PC-9 (cell line): ENCODE measurements at regions not wholly inside any gene's neighbourhood (a gene's known extent, or its start where the extent isn't known, plus 50 kb on each side); places are given as distances from the start of the nearest gene placed in this dataset.

Experiments
- BruUV-seq: library from RNA; stranded (reverse); fragments of 400-500 nt; replicated peaks from 2 replicates; lab custom pipeline; 2021; lab: Mats Ljungman, UMichigan
- CTCF ChIA-PET: fragments of 300-600 bp; sonication (Branson Sonifier 250); formaldehyde crosslinking; loops from one replicate; lab custom pipeline; 2022; ENCODE audit warnings: antibody characterized with exemption; lab: Charles Lee
- POLR2A ChIA-PET: fragments of 300-600 bp; sonication (Branson Sonifier 250); formaldehyde crosslinking; loops from one replicate; lab custom pipeline; 2022; ENCODE audit warnings: antibody characterized with exemption; ENCODE audit not compliant: unreplicated experiment; lab: Charles Lee
- DNase-seq, 2 experiments: peaks; one replicate each; pipeline versions ENCODE4 v3.0.0 to v3.0.0-alpha.2; 2015 to 2022; ENCODE audit warnings: mixed read lengths in 1 of 2
- H2AFZ ChIP-seq: fragments of 200-600 bp; sonication (generic); 2 replicates; pipeline ENCODE4 v1.8.1; 2017; ENCODE audit warnings: antibody characterized with exemption
- H3F3A ChIP-seq: fragments of 200-600 bp; sonication (generic); 2 replicates; pipeline ENCODE4 v1.8.1; 2017; ENCODE audit warnings: antibody characterized with exemption, mild to moderate bottlenecking, low read depth; ENCODE audit not compliant: insufficient read depth
- H3K27ac ChIP-seq: fragments of 200-600 bp; sonication (generic); 2 replicates; pipeline ENCODE4 v1.6.1; 2016; ENCODE audit warnings: mixed run types
- H3K27me3 ChIP-seq: fragments of 200-600 bp; sonication (generic); 2 replicates; pipeline ENCODE4 v1.6.1; 2016; ENCODE audit warnings: low read depth, mixed run types; ENCODE audit not compliant: insufficient read depth
- H3K36me3 ChIP-seq: fragments of 200-600 bp; sonication (generic); 2 replicates; pipeline ENCODE4 v1.6.1; 2016; ENCODE audit warnings: low read depth, mixed run types
- H3K4me1 ChIP-seq: fragments of 200-600 bp; sonication (generic); replicated peaks from 2 replicates; pipeline ENCODE4 v1.6.1; 2016; ENCODE audit warnings: mixed run types; ENCODE audit not compliant: insufficient read depth
- H3K4me2 ChIP-seq: fragments of 200-600 bp; sonication (generic); 2 replicates; pipeline ENCODE4 v1.6.1; 2017; ENCODE audit warnings: mixed run types
- H3K4me3 ChIP-seq: fragments of 200-600 bp; sonication (generic); 2 replicates; pipeline ENCODE4 v1.6.1; 2016; ENCODE audit warnings: mixed run types
- H3K79me2 ChIP-seq: fragments of 200-600 bp; sonication (generic); 2 replicates; pipeline ENCODE4 v1.6.1; 2017; ENCODE audit warnings: low read depth, mixed run types
- H3K9me2 ChIP-seq: fragments of 200-600 bp; sonication (generic); 2 replicates; pipeline ENCODE4 v1.8.1; 2017; ENCODE audit warnings: mild to moderate bottlenecking; ENCODE audit not compliant: insufficient read depth
- H3K9me3 ChIP-seq: fragments of 200-600 bp; sonication (generic); 2 replicates; pipeline ENCODE4 v1.8.1; 2016; ENCODE audit warnings: low read depth; ENCODE audit not compliant: insufficient read depth
- H4K20me1 ChIP-seq: fragments of 200-600 bp; sonication (generic); 2 replicates; pipeline ENCODE4 v1.8.1; 2017; ENCODE audit not compliant: insufficient read depth
- CTCF ChIP-seq: fragments of 200-600 bp; sonication (generic); conservative IDR thresholded peaks from 2 replicates; pipeline ENCODE4 v1.6.1; 2017; ENCODE audit warnings: mixed run types, antibody characterized with exemption, mild to moderate bottlenecking, moderate library complexity
- EZH2 ChIP-seq: fragments of 200-600 bp; sonication (generic); IDR thresholded peaks from 2 replicates; pipeline ENCODE4 v1.8.0; 2017; ENCODE audit warnings: antibody characterized with exemption, low read depth
- intact Hi-C: fragments of 100-400 bp; cut with micrococcal nuclease; formaldehyde crosslinking; loops from one replicate; pipeline ENCODE4 v1.10.0; 2022; ENCODE audit not compliant: unreplicated experiment

- Histone ChIP-seq H3K4me1 (no peaks in the 10 kb centered on the region), H3K4me3 (no peak overlapping the region), H3K27me3 (peaks cover 50% of the 10 kb centered on the region), H3F3A (no peaks in the 10 kb centered on the region), H4K20me1 (no peaks in the 10 kb centered on the region), H3K9me2 (no peaks in the 10 kb centered on the region), H3K4me2 (no peak overlapping the region), H3K27ac (no peak overlapping the region), H3K36me3 (no peaks in the 10 kb centered on the region), H3K79me2 (no peaks in the 10 kb centered on the region), H2AFZ (no peak overlapping the region), H3K9me3 (no peaks in the 10 kb centered on the region)
- no TSS peak for BruUV-seq
- DNase-seq: no peak
- ChIA-PET CTCF (interaction anchor here (0.6 kb wide), 1 partner anchor 119 kb away, joined by 3 read pairs; no protein-coding TSS in a partner anchor), POLR2A (no interaction called here)
- TF ChIP-seq EZH2 (no peak), CTCF (no peak)
- intact Hi-C loops: no loop called here
Observed at GRCh38 chr19:31511696-31512095, 162.5 kb upstream of the TSHZ3 start.

DNA sequence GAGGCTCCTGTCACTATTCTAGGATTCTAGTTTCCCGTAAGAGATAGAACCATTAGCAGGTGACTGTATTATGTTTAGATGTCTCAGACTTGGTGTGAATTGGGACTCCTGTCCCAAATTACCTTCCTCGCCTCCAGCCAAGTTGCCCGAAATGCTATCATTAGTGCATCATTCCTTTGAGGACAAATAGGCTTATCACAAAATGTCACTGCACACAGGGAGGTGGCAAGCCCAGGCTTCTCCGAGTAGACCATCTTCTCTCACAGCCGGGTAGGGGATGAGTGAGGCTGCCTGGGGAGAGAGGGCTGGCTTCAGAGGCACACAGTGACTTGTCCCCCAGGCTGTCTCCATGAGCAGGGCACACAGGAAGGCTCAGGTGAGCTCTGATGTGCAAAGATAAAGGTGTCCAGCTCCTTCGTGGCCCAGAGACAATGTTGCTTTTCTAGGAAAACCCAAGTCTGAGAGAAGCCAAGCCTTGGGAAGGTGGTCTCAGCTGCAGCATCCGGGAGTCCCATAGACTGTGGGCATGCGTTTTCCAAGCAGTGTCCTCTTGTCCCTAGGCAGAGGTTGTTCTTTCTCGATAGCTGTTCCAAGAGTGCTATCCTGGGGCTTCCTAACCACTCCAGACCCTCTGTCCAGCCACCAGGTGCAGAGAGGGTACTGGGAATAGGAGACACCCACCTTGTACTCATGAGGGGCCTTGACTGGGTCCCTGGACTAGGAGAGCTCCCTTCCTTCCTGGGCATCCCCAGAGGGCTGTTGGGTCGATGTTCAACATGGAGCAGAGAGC is 163.1 kb upstream of the TSHZ3 start:
- H2AFZ ChIP-seq: no peak overlapping the region
- DNase-seq: no peak
- H3K79me2 ChIP-seq: no peaks in the 10 kb centered on the region
- H3K9me3 ChIP-seq: no peaks in the 10 kb centered on the region
- BruUV-seq: no TSS peak
- CTCF ChIA-PET: interaction anchor here (0.6 kb wide), 1 partner anchor 119 kb away, joined by 3 read pairs; no protein-coding TSS in a partner anchor
- H4K20me1 ChIP-seq: no peaks in the 10 kb centered on the region
- H3K27ac ChIP-seq: no peak overlapping the region
- H3K4me3 ChIP-seq: no peak overlapping the region
- no peak overlapping the region for H3K4me2 ChIP-seq
- TF ChIP-seq EZH2 (no peak), CTCF (no peak)
- no peaks in the 10 kb centered on the region for H3K4me1 ChIP-seq
- no peaks in the 10 kb centered on the region for H3K9me2 ChIP-seq
- H3K27me3 ChIP-seq: peaks cover 56% of the 10 kb centered on the region
- H3K36me3 ChIP-seq: no peaks in the 10 kb centered on the region
- H3F3A ChIP-seq: no peaks in the 10 kb centered on the region
- POLR2A ChIA-PET: no interaction called here
- intact Hi-C loops: no loop called here

DNA sequence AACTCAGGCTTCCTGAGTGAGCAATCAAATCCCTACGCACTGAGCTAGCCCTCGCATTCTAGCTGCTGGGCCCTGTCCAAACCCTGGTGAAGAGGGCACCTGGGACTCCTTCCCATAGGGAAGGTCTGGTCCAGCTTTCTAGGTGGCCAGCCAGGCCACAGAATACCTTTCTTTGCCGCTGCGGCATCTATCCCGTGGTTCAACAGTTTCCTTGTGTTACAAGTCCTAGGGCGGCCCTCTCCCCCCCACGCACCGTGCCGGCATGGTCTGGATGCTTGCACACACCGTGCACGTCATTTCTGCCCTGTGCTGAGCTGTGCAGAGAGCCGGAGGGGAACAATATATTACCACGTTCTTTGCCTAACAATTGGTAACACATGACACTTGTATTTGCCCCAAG is 164.6 kb upstream of the TSHZ3 start:
- no peak overlapping the region for H3K4me2 ChIP-seq
- H3K79me2 ChIP-seq: no peaks in the 10 kb centered on the region
- ChIA-PET POLR2A (no interaction called here), CTCF (no interaction called here)
- H4K20me1 ChIP-seq: no peaks in the 10 kb centered on the region
- H3K27ac ChIP-seq: no peak overlapping the region
- H3K27me3 ChIP-seq: peaks cover 61% of the 10 kb centered on the region
- no peak for DNase-seq
- no peaks in the 10 kb centered on the region for H3K4me1 ChIP-seq
- intact Hi-C loops: no loop called here
- H3K9me3 ChIP-seq: no peaks in the 10 kb centered on the region
- H3F3A ChIP-seq: no peaks in the 10 kb centered on the region
- H3K9me2 ChIP-seq: no peaks in the 10 kb centered on the region
- TF ChIP-seq CTCF (no peak), EZH2 (no peak)
- H3K36me3 ChIP-seq: no peaks in the 10 kb centered on the region
- H3K4me3 ChIP-seq: no peak overlapping the region
- BruUV-seq: no TSS peak
- H2AFZ ChIP-seq: no peak overlapping the region
